ENCODE measurements at regions not wholly inside any gene's neighbourhood (a gene's known extent, or its start where the extent isn't known, plus 50 kb on each side); places are given as distances from the start of the nearest gene placed in this dataset.
"Not testable (repeated sequence)": the region's sequence is repeated elsewhere in the genome, so short reads cannot be mapped to it uniquely, and the experiment has no call there.

- not testable (repeated sequence) for H3K9ac ChIP-seq (ENCODE audit: low read length in 2 of 2); H3K27me3 ChIP-seq (ENCODE audit: control insufficient read depth in 1 of 2, insufficient read depth in 2 of 2, low read length in 2 of 2); H3K9me3 ChIP-seq (ENCODE audit: control insufficient read depth in 2 of 2, low read length in 2 of 2); H3K36me3 ChIP-seq (ENCODE audit: control insufficient read depth in 2 of 2, insufficient read depth in 2 of 2, low read length in 2 of 2); H3K4me1 ChIP-seq (ENCODE audit: control insufficient read depth, insufficient read depth, low read length); H3K4me3 ChIP-seq (ENCODE audit: low read length in 2 of 2); H3K27ac ChIP-seq (ENCODE audit: low read length)
Measured at GRCh38 chr10:28911511-28911910, 234.2 kb downstream of the BAMBI start.

- H3K9ac ChIP-seq (ENCODE audit: low read length in 2 of 2), result no peak overlapping the region
- no peaks in the 10 kb centered on the region for H3K4me1 ChIP-seq (ENCODE audit: control insufficient read depth, insufficient read depth, low read length)
- no peak overlapping the region for H3K27ac ChIP-seq (ENCODE audit: low read length)
- no peak overlapping the region for H3K4me3 ChIP-seq (ENCODE audit: low read length in 2 of 2)
- no peaks in the 10 kb centered on the region for H3K27me3 ChIP-seq (ENCODE audit: control insufficient read depth in 1 of 2, insufficient read depth in 2 of 2, low read length in 2 of 2)
- H3K9me3 ChIP-seq (ENCODE audit: control insufficient read depth in 2 of 2, low read length in 2 of 2), result no peaks in the 10 kb centered on the region
- no peaks in the 10 kb centered on the region for H3K36me3 ChIP-seq (ENCODE audit: control insufficient read depth in 2 of 2, insufficient read depth in 2 of 2, low read length in 2 of 2)
Measured at GRCh38 chr10:28912017-28912783, 234.9 kb downstream of the BAMBI start.

- no peaks in the 10 kb centered on the region for H3K27me3 ChIP-seq (ENCODE audit: control insufficient read depth in 1 of 2, insufficient read depth in 2 of 2, low read length in 2 of 2)
- H3K4me1 ChIP-seq (ENCODE audit: control insufficient read depth, insufficient read depth, low read length), result no peaks in the 10 kb centered on the region
Measured at GRCh38 chr10:28913436-28914237, 236.3 kb downstream of the BAMBI start.

GRCh38 chr10:28914701-28915100 lies 237.4 kb downstream of the BAMBI start:
- Histone ChIP-seq H3K4me1 (ENCODE audit: control insufficient read depth, insufficient read depth, low read length) (no peaks in the 10 kb centered on the region), H3K36me3 (ENCODE audit: control insufficient read depth in 2 of 2, insufficient read depth in 2 of 2, low read length in 2 of 2) (no peaks in the 10 kb centered on the region), H3K9ac (ENCODE audit: low read length in 2 of 2) (no peak overlapping the region), H3K27ac (ENCODE audit: low read length) (no peak overlapping the region), H3K27me3 (ENCODE audit: control insufficient read depth in 1 of 2, insufficient read depth in 2 of 2, low read length in 2 of 2) (no peaks in the 10 kb centered on the region), H3K4me3 (ENCODE audit: low read length in 2 of 2) (no peak overlapping the region), H3K9me3 (ENCODE audit: control insufficient read depth in 2 of 2, low read length in 2 of 2) (no peaks in the 10 kb centered on the region)

More at GRCh38 chr10:28913436-28914237, 236.3 kb downstream of the BAMBI start:
- Histone ChIP-seq H3K27ac (ENCODE audit: low read length) (no peak overlapping the region), H3K36me3 (ENCODE audit: control insufficient read depth in 2 of 2, insufficient read depth in 2 of 2, low read length in 2 of 2) (no peaks in the 10 kb centered on the region), H3K9ac (ENCODE audit: low read length in 2 of 2) (no peak overlapping the region), H3K4me3 (ENCODE audit: low read length in 2 of 2) (no peak overlapping the region), H3K9me3 (ENCODE audit: control insufficient read depth in 2 of 2, low read length in 2 of 2) (no peaks in the 10 kb centered on the region)

- peaks cover 2 to 3% of the 10 kb centered on the region in 2 donors for H3K27me3 ChIP-seq (ENCODE audit: control insufficient read depth in 1 of 2, insufficient read depth in 2 of 2, low read length in 2 of 2)
- H3K9ac ChIP-seq (ENCODE audit: low read length in 2 of 2), result no peak overlapping the region
- H3K9me3 ChIP-seq (ENCODE audit: control insufficient read depth in 2 of 2, low read length in 2 of 2), result no peaks in the 10 kb centered on the region
- no peaks in the 10 kb centered on the region for H3K36me3 ChIP-seq (ENCODE audit: control insufficient read depth in 2 of 2, insufficient read depth in 2 of 2, low read length in 2 of 2)
- no peaks in the 10 kb centered on the region for H3K4me1 ChIP-seq (ENCODE audit: control insufficient read depth, insufficient read depth, low read length)
- no peak overlapping the region for H3K4me3 ChIP-seq (ENCODE audit: low read length in 2 of 2)
- no peak overlapping the region for H3K27ac ChIP-seq (ENCODE audit: low read length)
Measured at GRCh38 chr10:28915989-28916588, 238.8 kb downstream of the BAMBI start.

GRCh38 chr10:28920091-28920490 lies 242.8 kb downstream of the BAMBI start:
- Histone ChIP-seq H3K9ac (ENCODE audit: low read length in 2 of 2) (no peak overlapping the region), H3K4me1 (ENCODE audit: control insufficient read depth, insufficient read depth, low read length) (no peaks in the 10 kb centered on the region), H3K4me3 (ENCODE audit: low read length in 2 of 2) (no peak overlapping the region), H3K27me3 (ENCODE audit: control insufficient read depth in 1 of 2, insufficient read depth in 2 of 2, low read length in 2 of 2) (peaks cover 2 to 11% of the 10 kb centered on the region in 2 donors), H3K9me3 (ENCODE audit: control insufficient read depth in 2 of 2, low read length in 2 of 2) (no peaks in the 10 kb centered on the region), H3K36me3 (ENCODE audit: control insufficient read depth in 2 of 2, insufficient read depth in 2 of 2, low read length in 2 of 2) (no peaks in the 10 kb centered on the region), H3K27ac (ENCODE audit: low read length) (no peak overlapping the region)

GRCh38 chr10:28922127-28922526 lies 244.8 kb downstream of the BAMBI start:
- Histone ChIP-seq H3K36me3 (ENCODE audit: control insufficient read depth in 2 of 2, insufficient read depth in 2 of 2, low read length in 2 of 2) (no peaks in the 10 kb centered on the region), H3K27ac (ENCODE audit: low read length) (no peak overlapping the region), H3K4me1 (ENCODE audit: control insufficient read depth, insufficient read depth, low read length) (no peaks in the 10 kb centered on the region), H3K9me3 (ENCODE audit: control insufficient read depth in 2 of 2, low read length in 2 of 2) (no peaks in the 10 kb centered on the region), H3K9ac (ENCODE audit: low read length in 2 of 2) (no peak overlapping the region), H3K27me3 (ENCODE audit: control insufficient read depth in 1 of 2, insufficient read depth in 2 of 2, low read length in 2 of 2) (peaks cover 2 to 11% of the 10 kb centered on the region in 2 donors), H3K4me3 (ENCODE audit: low read length in 2 of 2) (no peak overlapping the region)

- peaks cover 2 to 11% of the 10 kb centered on the region in 2 donors for H3K27me3 ChIP-seq (ENCODE audit: control insufficient read depth in 1 of 2, insufficient read depth in 2 of 2, low read length in 2 of 2)
- H3K4me3 ChIP-seq (ENCODE audit: low read length in 2 of 2), result no peak overlapping the region
- H3K27ac ChIP-seq (ENCODE audit: low read length), result no peak overlapping the region
- H3K36me3 ChIP-seq (ENCODE audit: control insufficient read depth in 2 of 2, insufficient read depth in 2 of 2, low read length in 2 of 2), result no peaks in the 10 kb centered on the region
- no peaks in the 10 kb centered on the region for H3K9me3 ChIP-seq (ENCODE audit: control insufficient read depth in 2 of 2, low read length in 2 of 2)
- no peaks in the 10 kb centered on the region for H3K4me1 ChIP-seq (ENCODE audit: control insufficient read depth, insufficient read depth, low read length)
- no peak overlapping the region for H3K9ac ChIP-seq (ENCODE audit: low read length in 2 of 2)
Measured at GRCh38 chr10:28922861-28923260, 245.5 kb downstream of the BAMBI start.

GRCh38 chr10:28924717-28925116 lies 247.4 kb downstream of the BAMBI start:
- Histone ChIP-seq H3K4me3 (ENCODE audit: low read length in 2 of 2) (no peak overlapping the region), H3K36me3 (ENCODE audit: control insufficient read depth in 2 of 2, insufficient read depth in 2 of 2, low read length in 2 of 2) (no peaks in the 10 kb centered on the region), H3K27me3 (ENCODE audit: control insufficient read depth in 1 of 2, insufficient read depth in 2 of 2, low read length in 2 of 2) (peaks cover 2 to 11% of the 10 kb centered on the region in 2 donors), H3K27ac (ENCODE audit: low read length) (no peak overlapping the region), H3K4me1 (ENCODE audit: control insufficient read depth, insufficient read depth, low read length) (no peaks in the 10 kb centered on the region), H3K9ac (ENCODE audit: low read length in 2 of 2) (no peak overlapping the region), H3K9me3 (ENCODE audit: control insufficient read depth in 2 of 2, low read length in 2 of 2) (no peaks in the 10 kb centered on the region)

GRCh38 chr10:28925121-28925663 lies 247.9 kb downstream of the BAMBI start:
- Histone ChIP-seq H3K4me1 (ENCODE audit: control insufficient read depth, insufficient read depth, low read length) (no peaks in the 10 kb centered on the region), H3K36me3 (ENCODE audit: control insufficient read depth in 2 of 2, insufficient read depth in 2 of 2, low read length in 2 of 2) (no peaks in the 10 kb centered on the region), H3K4me3 (ENCODE audit: low read length in 2 of 2) (no peak overlapping the region), H3K27me3 (ENCODE audit: control insufficient read depth in 1 of 2, insufficient read depth in 2 of 2, low read length in 2 of 2) (peaks cover 2 to 11% of the 10 kb centered on the region in 2 donors), H3K9me3 (ENCODE audit: control insufficient read depth in 2 of 2, low read length in 2 of 2) (no peaks in the 10 kb centered on the region), H3K27ac (ENCODE audit: low read length) (no peak overlapping the region), H3K9ac (ENCODE audit: low read length in 2 of 2) (no peak overlapping the region)
